Loucy (cell line): ENCODE measurements at regions not wholly inside any gene's neighbourhood (a gene's known extent, or its start where the extent isn't known, plus 50 kb on each side); places are given as distances from the start of the nearest gene placed in this dataset.
"Not testable (repeated sequence)": the region's sequence is repeated elsewhere in the genome, so short reads cannot be mapped to it uniquely, and the experiment has no call there.

ENCODE experiments used
- H2AFZ ChIP-seq: fragments of 200-600 bp; sonication (generic); 2 replicates; pipeline ENCODE4 v1.6.0; 2016; ENCODE audit warnings: antibody characterized with exemption, mild to moderate bottlenecking, low read length, moderate library complexity
- H3F3A ChIP-seq: fragments of 200-600 bp; 2 replicates; pipeline ENCODE4 v1.6.0; 2016; ENCODE audit warnings: antibody characterized with exemption, low read depth, mild to moderate bottlenecking
- H3K27me3 ChIP-seq: fragments of 200-600 bp; sonication (generic); 2 replicates; pipeline ENCODE4 v1.6.1; 2014; ENCODE audit warnings: low read length, mild to moderate bottlenecking; ENCODE audit not compliant: insufficient read depth, poor library complexity, severe bottlenecking
- H3K36me3 ChIP-seq: fragments of 200-600 bp; sonication (generic); 2 replicates; pipeline ENCODE4 v1.6.1; 2016; ENCODE audit warnings: low read length; ENCODE audit not compliant: insufficient read depth
- H3K4me1 ChIP-seq: fragments of 200-600 bp; sonication (generic); 2 replicates; pipeline ENCODE4 v1.5.1; 2014; ENCODE audit warnings: low read length, mild to moderate bottlenecking; ENCODE audit not compliant: insufficient read depth, poor library complexity, severe bottlenecking
- H3K4me2 ChIP-seq: fragments of 200-600 bp; sonication (generic); 2 replicates; pipeline ENCODE4 v1.6.0; 2014; ENCODE audit warnings: antibody characterized with exemption, low read length, low read depth, mild to moderate bottlenecking; ENCODE audit not compliant: poor library complexity, severe bottlenecking
- H3K4me3 ChIP-seq: fragments of 200-600 bp; sonication (generic); 2 replicates; pipeline ENCODE4 v1.5.1; 2014; ENCODE audit warnings: low read length, mild to moderate bottlenecking, mixed read lengths; ENCODE audit not compliant: poor library complexity, severe bottlenecking
- H3K79me2 ChIP-seq: fragments of 200-600 bp; sonication (generic); 2 replicates; pipeline ENCODE4 v1.6.1; 2014; ENCODE audit warnings: low read length; ENCODE audit not compliant: insufficient read depth
- H3K9ac ChIP-seq: fragments of 200-600 bp; sonication (generic); 2 replicates; pipeline ENCODE4 v1.6.0; 2014; ENCODE audit warnings: mild to moderate bottlenecking, low read depth, low read length, moderate library complexity; ENCODE audit not compliant: poor library complexity, severe bottlenecking
- H3K9me2 ChIP-seq: fragments of 200-600 bp; sonication (generic); replicated peaks from 2 replicates; pipeline ENCODE4 v1.6.1; 2016; ENCODE audit warnings: low read depth, low read length, mixed read lengths
- H3K9me3 ChIP-seq: fragments of 200-600 bp; sonication (generic); 2 replicates; pipeline ENCODE4 v1.6.1; 2014; ENCODE audit warnings: mild to moderate bottlenecking, antibody characterized with exemption, low read length, low read depth; ENCODE audit not compliant: insufficient read depth
- H4K20me1 ChIP-seq: fragments of 200-600 bp; sonication (generic); 2 replicates; pipeline ENCODE4 v1.6.0; 2014; ENCODE audit warnings: antibody characterized with exemption, low read length, mild to moderate bottlenecking; ENCODE audit not compliant: insufficient read depth, poor library complexity, severe bottlenecking
- EZH2phosphoT487 ChIP-seq: fragments of 200-600 bp; IDR thresholded peaks from 2 replicates; pipeline ENCODE4 v1.6.1; 2018; ENCODE audit warnings: antibody characterized with exemption, mild to moderate bottlenecking, moderate library complexity, borderline replicate concordance
- TF ChIP-seq, protein P1 (sequence below): fragments of 200-600 bp; sonication (generic); conservative IDR thresholded peaks from 2 replicates; pipeline ENCODE4 v1.5.1; 2014; ENCODE audit warnings: mild to moderate bottlenecking, antibody characterized with exemption, low read length

DNA sequence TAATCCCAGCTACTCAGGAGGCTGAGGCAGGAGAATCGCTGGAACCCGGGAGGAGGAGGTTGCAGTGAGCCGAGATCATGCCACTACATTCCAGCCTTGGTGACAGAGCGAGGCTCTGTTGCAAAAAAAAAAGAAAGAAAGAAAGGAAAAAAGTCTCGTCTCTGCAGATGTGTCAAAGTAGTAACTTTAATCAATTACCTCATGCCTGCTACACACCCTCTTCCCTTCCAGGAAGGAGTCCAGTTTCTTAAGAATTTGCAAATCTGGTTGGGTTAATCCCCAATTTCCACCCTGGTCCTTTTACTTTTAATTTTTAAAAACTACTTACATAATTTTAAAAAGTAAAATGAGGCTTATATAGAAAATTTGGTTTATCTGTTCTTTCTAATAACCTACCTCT, 234.5 kb upstream of the KITLG start:
- no peaks in the 10 kb centered on the region for H3K9me2 ChIP-seq
- H2AFZ ChIP-seq = no peak overlapping the region
- H3K9me3 ChIP-seq = no peaks in the 10 kb centered on the region
- H4K20me1 ChIP-seq = no peaks in the 10 kb centered on the region
- H3K4me2 ChIP-seq = no peak overlapping the region
- no peaks in the 10 kb centered on the region for H3F3A ChIP-seq
- no peak for TF ChIP-seq EZH2phosphoT487
- TF ChIP-seq, protein P1, sequence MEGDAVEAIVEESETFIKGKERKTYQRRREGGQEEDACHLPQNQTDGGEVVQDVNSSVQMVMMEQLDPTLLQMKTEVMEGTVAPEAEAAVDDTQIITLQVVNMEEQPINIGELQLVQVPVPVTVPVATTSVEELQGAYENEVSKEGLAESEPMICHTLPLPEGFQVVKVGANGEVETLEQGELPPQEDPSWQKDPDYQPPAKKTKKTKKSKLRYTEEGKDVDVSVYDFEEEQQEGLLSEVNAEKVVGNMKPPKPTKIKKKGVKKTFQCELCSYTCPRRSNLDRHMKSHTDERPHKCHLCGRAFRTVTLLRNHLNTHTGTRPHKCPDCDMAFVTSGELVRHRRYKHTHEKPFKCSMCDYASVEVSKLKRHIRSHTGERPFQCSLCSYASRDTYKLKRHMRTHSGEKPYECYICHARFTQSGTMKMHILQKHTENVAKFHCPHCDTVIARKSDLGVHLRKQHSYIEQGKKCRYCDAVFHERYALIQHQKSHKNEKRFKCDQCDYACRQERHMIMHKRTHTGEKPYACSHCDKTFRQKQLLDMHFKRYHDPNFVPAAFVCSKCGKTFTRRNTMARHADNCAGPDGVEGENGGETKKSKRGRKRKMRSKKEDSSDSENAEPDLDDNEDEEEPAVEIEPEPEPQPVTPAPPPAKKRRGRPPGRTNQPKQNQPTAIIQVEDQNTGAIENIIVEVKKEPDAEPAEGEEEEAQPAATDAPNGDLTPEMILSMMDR = no peak
- no peak overlapping the region for H3K9ac ChIP-seq
- H3K27me3 ChIP-seq = no peaks in the 10 kb centered on the region
- H3K79me2 ChIP-seq = no peaks in the 10 kb centered on the region
- no peak overlapping the region for H3K4me3 ChIP-seq
- H3K36me3 ChIP-seq = no peaks in the 10 kb centered on the region
- H3K4me1 ChIP-seq = peaks cover 53% of the 10 kb centered on the region

DNA sequence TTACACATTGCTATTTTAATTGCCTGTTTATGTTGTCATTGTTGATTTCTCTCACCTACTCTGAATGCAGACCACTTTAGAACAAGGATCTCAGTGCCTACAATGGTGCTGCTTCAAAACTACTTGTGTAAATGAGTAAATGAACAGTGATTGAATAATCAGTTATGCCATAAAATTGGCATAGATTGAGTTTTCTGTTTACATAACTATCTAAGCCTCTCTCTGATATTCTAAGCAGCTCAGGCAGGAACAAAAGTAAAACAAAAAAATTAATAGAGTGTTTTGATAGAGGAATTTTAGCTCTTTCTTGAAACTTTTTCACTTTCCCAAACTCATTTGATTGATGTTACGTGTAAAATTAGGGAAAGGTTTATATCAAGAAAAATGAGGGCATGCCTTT, 232.3 kb upstream of the KITLG start:
- H3K9me2 ChIP-seq = no peaks in the 10 kb centered on the region

DNA sequence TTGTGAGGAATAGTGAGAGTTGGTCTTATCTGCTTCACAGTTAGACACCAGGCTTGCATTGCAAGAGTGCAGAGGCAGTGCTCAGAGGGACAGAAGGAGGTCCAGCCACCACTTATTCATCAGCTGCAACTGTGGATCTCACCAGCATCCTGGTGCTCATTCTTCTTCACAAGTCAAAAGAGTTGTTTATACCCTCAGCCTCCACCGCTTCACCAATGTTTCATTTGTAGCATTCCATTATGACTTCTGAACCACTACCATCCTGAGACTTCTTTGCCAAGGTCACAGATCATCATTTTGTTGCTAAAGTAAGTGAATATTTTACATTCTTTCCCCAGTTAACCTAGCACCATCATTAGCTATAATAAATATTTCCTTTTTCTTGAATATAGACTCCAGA, 230.5 kb upstream of the KITLG start:
- Histone ChIP-seq H3K4me2 (peak overlapping the region; percentile 21), H2AFZ (no peak overlapping the region), H3K9ac (no peak overlapping the region), H3K9me2 (no peaks in the 10 kb centered on the region), H3K4me3 (no peak overlapping the region), H3K4me1 (peaks cover 76% of the 10 kb centered on the region), H3K79me2 (no peaks in the 10 kb centered on the region), H3K9me3 (no peaks in the 10 kb centered on the region), H4K20me1 (no peaks in the 10 kb centered on the region), H3F3A (no peaks in the 10 kb centered on the region), H3K27me3 (no peaks in the 10 kb centered on the region), H3K36me3 (no peaks in the 10 kb centered on the region)
- TF ChIP-seq EZH2phosphoT487 = no peak
- TF ChIP-seq, protein P1 = no peak

More for the DNA sequence above, 232.3 kb upstream of the KITLG start:
- no peaks in the 10 kb centered on the region for H3K79me2 ChIP-seq
- no peak overlapping the region for H3K4me2 ChIP-seq
- H3K9me3 ChIP-seq = no peaks in the 10 kb centered on the region
- H3K4me3 ChIP-seq = no peak overlapping the region
- no peaks in the 10 kb centered on the region for H3K36me3 ChIP-seq
- no peak overlapping the region for H3K9ac ChIP-seq
- H4K20me1 ChIP-seq = no peaks in the 10 kb centered on the region
- TF ChIP-seq, protein P1 = no peak
- no peak for TF ChIP-seq EZH2phosphoT487
- no peaks in the 10 kb centered on the region for H3F3A ChIP-seq
- H3K4me1 ChIP-seq = peaks cover 72% of the 10 kb centered on the region
- H2AFZ ChIP-seq = no peak overlapping the region
- H3K27me3 ChIP-seq = no peaks in the 10 kb centered on the region

DNA sequence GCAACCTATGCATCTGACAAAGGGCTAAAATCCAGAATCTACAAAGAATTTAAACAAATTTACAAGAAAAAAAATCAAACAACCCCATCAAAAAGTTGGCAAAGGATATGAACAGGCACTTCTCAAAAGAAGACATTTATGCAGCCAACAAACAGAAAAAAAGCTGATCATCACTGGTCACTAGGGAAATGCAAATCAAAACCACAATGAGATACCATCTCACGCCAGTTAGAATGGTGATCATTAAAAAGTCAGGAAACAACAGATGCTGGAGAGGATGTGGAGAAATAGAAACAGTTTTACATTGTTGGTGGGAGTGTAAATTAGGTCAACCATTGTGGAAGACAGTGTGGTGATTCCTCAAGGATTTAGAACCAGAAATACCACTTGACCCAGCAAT, 229.6 kb upstream of the KITLG start:
- not testable (repeated sequence) for H3K4me3 ChIP-seq, H3K9me3 ChIP-seq, H2AFZ ChIP-seq, H4K20me1 ChIP-seq, H3K27me3 ChIP-seq, H3F3A ChIP-seq, H3K9me2 ChIP-seq, H3K36me3 ChIP-seq, H3K9ac ChIP-seq, H3K79me2 ChIP-seq
- H3K4me1 ChIP-seq = peaks cover 79% of the 10 kb centered on the region
- H3K4me2 ChIP-seq = peak overlapping the region; percentile 21
